WERI-Rb-1 (cell line): ENCODE measurements at regions not wholly inside any gene's neighbourhood (a gene's known extent, or its start where the extent isn't known, plus 50 kb on each side); places are given as distances from the start of the nearest gene placed in this dataset.
"Not testable (repeated sequence)": the region's sequence is repeated elsewhere in the genome, so short reads cannot be mapped to it uniquely, and the experiment has no call there.

Experiments
- DNase-seq: peaks from one replicate; pipeline ENCODE4 v3.0.0-alpha.2; 2020
- H3K27ac ChIP-seq: fragments of 250-450 bp; sonication (Bioruptor Pico); 2 replicates; pipeline ENCODE4 v1.5.1; 2020; ENCODE audit warnings: mild to moderate bottlenecking, moderate library complexity
- H3K27me3 ChIP-seq: fragments of 250-450 bp; sonication (Bioruptor Pico); 2 replicates; pipeline ENCODE4 v1.5.1; 2021; ENCODE audit warnings: mild to moderate bottlenecking, low read depth, moderate library complexity; ENCODE audit not compliant: insufficient read depth, severe bottlenecking
- H3K36me3 ChIP-seq: fragments of 250-450 bp; sonication (Bioruptor Pico); 2 replicates; pipeline ENCODE4 v1.5.1; 2020; ENCODE audit warnings: mild to moderate bottlenecking, moderate library complexity
- H3K4me3 ChIP-seq: 2 replicates; pipeline ENCODE4 v1.5.1; 2011; ENCODE audit warnings: low read depth, mild to moderate bottlenecking, control low read depth, low read length
- H3K9me3 ChIP-seq: fragments of 250-450 bp; sonication (Bioruptor Pico); 2 replicates; pipeline ENCODE4 v1.5.1; 2021; ENCODE audit warnings: mild to moderate bottlenecking, moderate library complexity; ENCODE audit not compliant: severe bottlenecking
- CTCF ChIP-seq: IDR thresholded peaks from 2 replicates; pipeline ENCODE4 v1.5.1; 2011; ENCODE audit warnings: low read depth, mild to moderate bottlenecking, control low read depth, inconsistent platforms, low read length

GRCh38 chr4:4090720-4091119 lies 136.0 kb downstream of the OTOP1 start:
- not testable (repeated sequence) for H3K4me3 ChIP-seq, H3K9me3 ChIP-seq, H3K27ac ChIP-seq, DNase-seq, H3K36me3 ChIP-seq, H3K27me3 ChIP-seq
- TF ChIP-seq CTCF, result peak; percentile 29; the same call in 1 of the 2 replicates

GRCh38 chr4:4092159-4092558 lies 134.6 kb downstream of the OTOP1 start:
- H3K36me3 ChIP-seq, H3K9me3 ChIP-seq, H3K27me3 ChIP-seq, H3K4me3 ChIP-seq, H3K27ac ChIP-seq, DNase-seq: not testable (repeated sequence)

- not testable (repeated sequence) for H3K9me3 ChIP-seq, H3K27ac ChIP-seq, H3K4me3 ChIP-seq, DNase-seq, H3K36me3 ChIP-seq, H3K27me3 ChIP-seq
Observed at GRCh38 chr4:4099610-4100009, 127.1 kb downstream of the OTOP1 start.

GRCh38 chr4:4106923-4107322 lies 119.8 kb downstream of the OTOP1 start:
- H3K36me3 ChIP-seq, H3K27ac ChIP-seq, H3K27me3 ChIP-seq, H3K9me3 ChIP-seq: not testable (repeated sequence)
- DNase-seq, result peak; percentile 17
- H3K4me3 ChIP-seq, result peak overlapping the region; percentile 62

GRCh38 chr4:4107411-4108107 lies 119.2 kb downstream of the OTOP1 start:
- peak overlapping the region; percentile 62 for H3K4me3 ChIP-seq
- H3K27ac ChIP-seq, H3K27me3 ChIP-seq, H3K9me3 ChIP-seq, H3K36me3 ChIP-seq: not testable (repeated sequence)
- DNase-seq, result peak; percentile 73
- TF ChIP-seq CTCF, result peak; percentile 84

GRCh38 chr4:4115381-4115780 lies 111.3 kb downstream of the OTOP1 start:
- not testable (repeated sequence) for H3K9me3 ChIP-seq, H3K4me3 ChIP-seq, DNase-seq, H3K36me3 ChIP-seq, H3K27ac ChIP-seq, H3K27me3 ChIP-seq

GRCh38 chr4:4116901-4117300 lies 109.8 kb downstream of the OTOP1 start:
- H3K27ac ChIP-seq, H3K9me3 ChIP-seq: not testable (repeated sequence)

GRCh38 chr4:4134368-4134767 lies 92.4 kb downstream of the OTOP1 start:
- H3K36me3 ChIP-seq, H3K27me3 ChIP-seq, H3K4me3 ChIP-seq, H3K27ac ChIP-seq, H3K9me3 ChIP-seq, DNase-seq: not testable (repeated sequence)

More at GRCh38 chr4:4116901-4117300, 109.8 kb downstream of the OTOP1 start:
- H3K27me3 ChIP-seq, DNase-seq, H3K36me3 ChIP-seq, H3K4me3 ChIP-seq: not testable (repeated sequence)

GRCh38 chr4:4136621-4137020 lies 90.1 kb downstream of the OTOP1 start:
- H3K4me3 ChIP-seq, H3K27me3 ChIP-seq, H3K9me3 ChIP-seq, DNase-seq, H3K27ac ChIP-seq, H3K36me3 ChIP-seq: not testable (repeated sequence)
